B cell (primary cell): ENCODE measurements at regions not wholly inside any gene's neighbourhood (a gene's known extent, or its start where the extent isn't known, plus 50 kb on each side); places are given as distances from the start of the nearest gene placed in this dataset.

ENCODE experiments used
- EZH2 ChIP-seq: IDR thresholded peaks from 2 replicates; pipeline ENCODE4 v1.6.1; 2012; ENCODE audit warnings: borderline replicate concordance, low read depth, mild to moderate bottlenecking, moderate library complexity, low read length; ENCODE audit not compliant: insufficient read depth, poor library complexity, severe bottlenecking
- TF ChIP-seq, protein P1 (sequence below): fragments of 200-600 bp; IDR thresholded peaks from one replicate; pipeline ENCODE4 v1.8.0; 2022; ENCODE audit warnings: antibody characterized with exemption, mild to moderate bottlenecking

DNA sequence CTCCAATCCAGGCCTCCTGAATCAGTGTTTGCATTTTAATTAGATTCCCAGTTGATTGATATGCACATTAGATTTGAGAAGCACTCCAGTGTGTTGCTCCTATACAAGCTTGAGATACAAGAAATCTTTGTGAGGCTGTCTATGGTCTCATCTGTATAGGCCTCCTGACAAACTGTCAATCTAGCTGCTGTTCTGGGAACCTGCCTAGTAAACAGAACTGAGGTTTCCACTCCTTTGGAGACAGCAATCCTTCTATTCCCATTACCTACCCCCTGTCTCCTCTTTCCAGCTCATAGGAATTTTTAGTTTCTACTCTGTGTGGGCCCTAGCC lies 306.1 kb upstream of the EMCN start:
- TF ChIP-seq, protein P1, sequence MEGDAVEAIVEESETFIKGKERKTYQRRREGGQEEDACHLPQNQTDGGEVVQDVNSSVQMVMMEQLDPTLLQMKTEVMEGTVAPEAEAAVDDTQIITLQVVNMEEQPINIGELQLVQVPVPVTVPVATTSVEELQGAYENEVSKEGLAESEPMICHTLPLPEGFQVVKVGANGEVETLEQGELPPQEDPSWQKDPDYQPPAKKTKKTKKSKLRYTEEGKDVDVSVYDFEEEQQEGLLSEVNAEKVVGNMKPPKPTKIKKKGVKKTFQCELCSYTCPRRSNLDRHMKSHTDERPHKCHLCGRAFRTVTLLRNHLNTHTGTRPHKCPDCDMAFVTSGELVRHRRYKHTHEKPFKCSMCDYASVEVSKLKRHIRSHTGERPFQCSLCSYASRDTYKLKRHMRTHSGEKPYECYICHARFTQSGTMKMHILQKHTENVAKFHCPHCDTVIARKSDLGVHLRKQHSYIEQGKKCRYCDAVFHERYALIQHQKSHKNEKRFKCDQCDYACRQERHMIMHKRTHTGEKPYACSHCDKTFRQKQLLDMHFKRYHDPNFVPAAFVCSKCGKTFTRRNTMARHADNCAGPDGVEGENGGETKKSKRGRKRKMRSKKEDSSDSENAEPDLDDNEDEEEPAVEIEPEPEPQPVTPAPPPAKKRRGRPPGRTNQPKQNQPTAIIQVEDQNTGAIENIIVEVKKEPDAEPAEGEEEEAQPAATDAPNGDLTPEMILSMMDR = no peak
- no peak for TF ChIP-seq EZH2
